Muscle layer of duodenum (tissue), 2 donors: ENCODE measurements at regions not wholly inside any gene's neighbourhood (a gene's known extent, or its start where the extent isn't known, plus 50 kb on each side); places are given as distances from the start of the nearest gene placed in this dataset.

ENCODE experiments used
- H3K27ac ChIP-seq: one replicate; pipeline ENCODE4 v1.7.0; 2013; ENCODE audit warnings: mild to moderate bottlenecking, low read length
- H3K27me3 ChIP-seq: one replicate; pipeline ENCODE4 v1.7.0; 2013; ENCODE audit warnings: low read depth, mild to moderate bottlenecking, control low read depth, low read length
- H3K36me3 ChIP-seq, 2 donors: one replicate each; pipeline ENCODE4 v1.7.0; 2013; ENCODE audit warnings: low read length in 2 of 2, control low read depth in 1 of 2, mild to moderate bottlenecking in 1 of 2; ENCODE audit not compliant: insufficient read depth in 2 of 2, control insufficient read depth in 1 of 2
- H3K4me1 ChIP-seq, 2 donors: one replicate each; pipeline ENCODE4 v1.7.0; 2013; ENCODE audit warnings: low read length in 2 of 2, mild to moderate bottlenecking in 2 of 2, control low read depth in 1 of 2, moderate library complexity in 1 of 2; ENCODE audit not compliant: insufficient read depth in 2 of 2, control insufficient read depth in 1 of 2
- H3K4me3 ChIP-seq, 2 donors: one replicate each; pipeline ENCODE4 v1.7.0; 2013; ENCODE audit warnings: low read length in 2 of 2, low read depth in 1 of 2, mild to moderate bottlenecking in 1 of 2
- H3K9me3 ChIP-seq, 2 donors: one replicate each; pipeline ENCODE4 v1.7.0; 2013; ENCODE audit warnings: low read length in 2 of 2, control low read depth in 1 of 2, mild to moderate bottlenecking in 1 of 2; ENCODE audit not compliant: control insufficient read depth in 1 of 2
- donor health status: healthy.

DNA sequence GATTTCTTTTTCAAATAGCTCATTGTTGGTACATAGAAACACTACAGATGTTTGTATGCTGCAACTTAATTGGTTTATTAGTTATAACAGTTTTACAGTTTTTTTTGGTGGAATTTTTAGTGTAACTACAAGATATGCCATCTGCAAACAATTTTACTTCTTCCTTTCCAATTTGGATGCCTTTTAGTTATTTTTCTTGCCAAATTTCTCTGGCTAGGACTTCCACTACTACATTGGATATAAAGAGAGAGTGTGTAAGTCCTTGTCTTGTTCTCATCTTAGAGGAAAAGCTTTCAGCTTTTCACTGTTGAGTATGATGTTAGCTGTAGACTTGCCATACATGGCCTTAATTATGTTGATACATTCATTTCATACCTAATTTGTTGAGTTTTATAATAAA lies 143.6 kb upstream of the EOMES start:
- no peaks in the 10 kb centered on the region for H3K27me3 ChIP-seq
- H3K27ac ChIP-seq = no peak overlapping the region
- H3K36me3 ChIP-seq = no peaks in the 10 kb centered on the region
- H3K9me3 ChIP-seq = peaks cover 0 to 16% of the 10 kb centered on the region in 2 donors
- no peaks in the 10 kb centered on the region for H3K4me1 ChIP-seq
- H3K4me3 ChIP-seq = no peak overlapping the region

DNA sequence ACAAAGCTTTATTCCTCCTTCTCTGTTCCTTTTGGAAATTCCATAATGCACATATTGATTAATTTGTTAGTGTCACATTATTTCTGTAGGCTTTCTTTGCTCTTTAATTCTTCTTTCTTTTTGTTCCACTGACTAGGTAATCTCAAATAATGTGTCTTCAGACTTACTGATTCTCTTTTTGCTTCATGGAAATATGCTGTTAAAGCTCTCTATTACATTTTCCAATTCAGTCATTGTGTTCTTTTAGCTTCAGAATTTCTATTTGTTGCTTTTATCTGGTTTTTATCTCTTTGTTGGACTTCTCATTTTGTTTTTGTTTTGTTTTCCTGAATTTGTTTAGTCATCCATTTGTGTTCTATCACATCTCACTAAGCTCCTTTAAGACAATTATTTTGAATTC lies 147.0 kb upstream of the EOMES start:
- H3K27ac ChIP-seq = no peak overlapping the region

GRCh38 chr3:27877061-27878013 lies 155.2 kb upstream of the EOMES start:
- H3K4me3 ChIP-seq = no peak overlapping the region

More for the DNA sequence above, 147.0 kb upstream of the EOMES start:
- Histone ChIP-seq H3K27me3 (no peaks in the 10 kb centered on the region), H3K36me3 (no peaks in the 10 kb centered on the region), H3K4me3 (no peak overlapping the region), H3K4me1 (no peaks in the 10 kb centered on the region), H3K9me3 (peaks cover 0 to 16% of the 10 kb centered on the region in 2 donors)

DNA sequence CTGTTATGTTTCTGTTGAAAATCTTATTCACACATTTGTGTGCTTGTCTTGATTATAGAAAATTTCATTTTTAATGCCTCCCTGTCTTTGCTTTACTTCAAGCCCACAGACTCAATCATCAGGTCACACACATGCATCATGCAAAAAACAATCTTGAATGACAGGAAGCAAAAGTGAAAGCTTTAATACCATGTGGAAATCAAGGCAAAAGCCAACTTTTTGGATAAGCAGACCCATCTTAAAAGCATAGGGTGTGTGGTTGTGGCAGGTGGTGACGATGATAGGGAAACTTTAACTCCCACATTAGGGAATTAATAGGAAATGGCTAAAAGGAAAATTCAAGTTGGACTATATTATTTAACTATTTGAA lies 155.9 kb upstream of the EOMES start:
- Histone ChIP-seq H3K4me3 (no peak overlapping the region), H3K36me3 (no peaks in the 10 kb centered on the region), H3K4me1 (no peaks in the 10 kb centered on the region), H3K27ac (no peak overlapping the region), H3K9me3 (no peaks in the 10 kb centered on the region), H3K27me3 (no peaks in the 10 kb centered on the region)

More at GRCh38 chr3:27877061-27878013, 155.2 kb upstream of the EOMES start:
- Histone ChIP-seq H3K4me1 (no peaks in the 10 kb centered on the region), H3K36me3 (no peaks in the 10 kb centered on the region), H3K9me3 (no peaks in the 10 kb centered on the region), H3K27ac (no peak overlapping the region), H3K27me3 (no peaks in the 10 kb centered on the region)

DNA sequence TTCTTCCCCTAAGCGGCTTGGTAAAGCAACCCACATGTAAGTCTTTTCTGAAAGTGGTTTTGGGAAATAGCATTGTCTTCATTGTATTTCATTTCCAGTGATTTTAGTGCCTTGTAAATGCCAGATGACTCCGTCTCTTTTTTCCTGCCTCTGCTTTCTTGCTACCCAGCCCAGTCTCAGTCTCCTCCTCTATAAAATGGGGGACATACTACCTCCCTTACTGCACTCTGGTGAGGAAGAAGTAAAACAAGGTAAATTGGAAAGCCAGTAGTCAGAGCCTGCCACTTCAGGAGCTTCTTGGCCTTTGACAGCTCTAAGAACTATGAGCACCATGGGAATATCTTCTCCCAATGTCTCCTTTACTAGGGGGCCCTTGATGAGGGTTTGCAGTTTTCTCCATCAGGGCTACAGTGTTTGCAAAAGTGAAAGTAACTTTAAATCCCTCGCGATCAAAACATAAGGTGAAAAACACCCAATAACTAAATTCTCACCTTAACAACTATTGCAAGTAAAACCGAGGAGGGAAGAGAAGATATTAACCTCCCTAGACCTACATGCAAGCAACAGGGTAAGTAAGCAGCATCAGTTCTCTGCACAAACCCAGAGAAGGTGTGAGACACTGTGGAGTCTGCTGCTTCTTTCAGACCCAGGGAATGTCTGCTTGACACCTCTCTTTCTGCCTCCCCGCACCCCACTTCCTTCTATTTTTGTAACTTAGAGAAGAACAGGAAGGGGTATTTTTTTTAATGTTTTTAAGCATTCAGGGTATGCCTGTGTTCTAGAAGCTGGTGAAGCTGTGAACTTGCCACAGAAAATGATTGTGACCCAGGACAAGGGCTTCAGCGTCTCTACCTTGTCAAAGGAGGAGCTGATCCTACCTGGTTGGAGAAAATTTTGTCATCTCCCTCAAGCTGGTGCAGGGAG lies 159.1 kb upstream of the EOMES start:
- Histone ChIP-seq H3K27ac (no peak overlapping the region), H3K4me3 (no peak overlapping the region), H3K27me3 (no peaks in the 10 kb centered on the region), H3K36me3 (no peaks in the 10 kb centered on the region), H3K4me1 (no peaks in the 10 kb centered on the region), H3K9me3 (no peaks in the 10 kb centered on the region)

DNA sequence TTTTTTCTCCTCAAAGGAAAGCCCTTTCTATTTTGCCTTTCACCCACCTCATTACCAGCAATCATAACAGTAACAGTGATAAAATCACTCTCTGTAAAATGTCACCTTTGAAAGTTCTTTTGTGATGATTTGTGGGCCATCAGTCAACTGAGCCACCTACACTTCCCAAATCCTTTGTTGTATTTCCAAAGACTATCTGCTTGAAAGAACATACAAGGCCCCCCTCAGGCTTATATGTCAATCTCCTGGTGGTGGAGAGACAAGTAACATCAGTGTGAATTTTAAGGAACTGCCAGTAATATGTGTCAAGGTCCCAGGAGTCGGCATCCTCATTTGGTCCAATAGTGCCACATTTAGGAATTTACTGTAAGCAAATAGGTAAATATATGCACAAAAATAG lies 161.1 kb upstream of the EOMES start:
- no peak overlapping the region for H3K27ac ChIP-seq
- no peaks in the 10 kb centered on the region for H3K27me3 ChIP-seq
- H3K9me3 ChIP-seq = no peaks in the 10 kb centered on the region
- H3K4me3 ChIP-seq = no peak overlapping the region
- H3K36me3 ChIP-seq = no peaks in the 10 kb centered on the region
- no peaks in the 10 kb centered on the region for H3K4me1 ChIP-seq

DNA sequence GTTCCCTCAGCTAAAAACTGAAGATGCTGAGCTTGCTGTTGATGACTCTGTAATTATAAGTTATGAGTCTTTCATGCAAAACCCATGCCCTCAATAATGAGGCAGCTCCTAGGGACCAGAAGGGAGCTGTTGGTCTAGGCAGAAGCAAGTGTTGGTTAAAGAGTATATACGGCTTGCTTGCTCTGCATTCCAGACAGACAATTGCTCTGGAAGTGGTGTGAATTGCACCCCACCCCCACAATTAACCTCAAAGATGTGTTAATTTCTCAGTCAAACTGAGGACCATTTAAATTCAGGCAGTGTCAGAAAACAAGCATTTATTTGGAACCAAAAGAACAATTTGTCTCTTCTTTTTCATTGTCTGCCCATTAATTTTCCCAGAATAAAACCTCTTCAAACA lies 163.5 kb upstream of the EOMES start:
- H3K27ac ChIP-seq = no peak overlapping the region
- H3K36me3 ChIP-seq = no peaks in the 10 kb centered on the region
- H3K4me3 ChIP-seq = no peak overlapping the region
- H3K4me1 ChIP-seq = no peaks in the 10 kb centered on the region
- H3K27me3 ChIP-seq = no peaks in the 10 kb centered on the region
- no peaks in the 10 kb centered on the region for H3K9me3 ChIP-seq

- Histone ChIP-seq H3K27ac (no peak overlapping the region), H3K27me3 (no peaks in the 10 kb centered on the region), H3K9me3 (no peaks in the 10 kb centered on the region), H3K4me1 (no peaks in the 10 kb centered on the region), H3K36me3 (no peaks in the 10 kb centered on the region), H3K4me3 (no peak overlapping the region)
These were observed 166.4 kb upstream of the EOMES start for GRCh38 chr3:27888562-27888961.

- Histone ChIP-seq H3K36me3 (no peaks in the 10 kb centered on the region), H3K27ac (no peak overlapping the region), H3K4me3 (no peak overlapping the region), H3K4me1 (no peaks in the 10 kb centered on the region), H3K9me3 (no peaks in the 10 kb centered on the region), H3K27me3 (no peaks in the 10 kb centered on the region)
These were observed 167.6 kb upstream of the EOMES start for GRCh38 chr3:27889745-27890144.

- Histone ChIP-seq H3K27ac (no peak overlapping the region), H3K36me3 (no peaks in the 10 kb centered on the region), H3K9me3 (no peaks in the 10 kb centered on the region), H3K4me3 (no peak overlapping the region), H3K4me1 (no peaks in the 10 kb centered on the region), H3K27me3 (no peaks in the 10 kb centered on the region)
These were observed 178.2 kb upstream of the EOMES start for GRCh38 chr3:27900316-27900715.

- Histone ChIP-seq H3K27me3 (no peaks in the 10 kb centered on the region), H3K4me1 (no peaks in the 10 kb centered on the region), H3K4me3 (no peak overlapping the region), H3K9me3 (no peaks in the 10 kb centered on the region), H3K27ac (no peak overlapping the region), H3K36me3 (no peaks in the 10 kb centered on the region)
These were observed 181.3 kb upstream of the EOMES start for GRCh38 chr3:27903446-27903845.
